LNCAP (cell line): ENCODE measurements at regions not wholly inside any gene's neighbourhood (a gene's known extent, or its start where the extent isn't known, plus 50 kb on each side); places are given as distances from the start of the nearest gene placed in this dataset.

Source experiments
- CTCF ChIP-seq: fragments of 450-650 bp; IDR thresholded peaks from 2 replicates; pipeline ENCODE4 v1.5.1; 2017; ENCODE audit warnings: mild to moderate bottlenecking

GRCh38 chr3:105103139-105103538 lies 263.6 kb upstream of the ALCAM start:
- no peak for TF ChIP-seq CTCF

- no peak for TF ChIP-seq CTCF
Measured at GRCh38 chr3:105108823-105109222, 257.9 kb upstream of the ALCAM start.

DNA sequence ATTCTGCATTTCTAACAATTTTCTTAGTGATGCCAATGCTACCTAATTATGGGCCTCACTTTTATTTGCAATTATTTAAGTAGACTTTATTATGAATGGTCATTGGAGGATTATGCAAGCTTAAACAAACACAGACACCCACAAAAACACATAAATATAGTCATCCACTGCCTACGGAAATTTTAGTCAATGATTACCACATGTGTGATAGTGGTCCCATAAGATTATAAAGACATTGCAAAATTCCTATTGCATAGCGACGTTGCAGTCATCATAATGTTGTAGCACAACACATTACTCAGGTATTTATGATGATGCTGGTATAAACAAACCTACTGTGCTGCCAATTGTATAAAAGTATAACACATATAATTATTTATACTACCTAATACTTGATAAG lies 247.8 kb upstream of the ALCAM start:
- no peak for TF ChIP-seq CTCF

DNA sequence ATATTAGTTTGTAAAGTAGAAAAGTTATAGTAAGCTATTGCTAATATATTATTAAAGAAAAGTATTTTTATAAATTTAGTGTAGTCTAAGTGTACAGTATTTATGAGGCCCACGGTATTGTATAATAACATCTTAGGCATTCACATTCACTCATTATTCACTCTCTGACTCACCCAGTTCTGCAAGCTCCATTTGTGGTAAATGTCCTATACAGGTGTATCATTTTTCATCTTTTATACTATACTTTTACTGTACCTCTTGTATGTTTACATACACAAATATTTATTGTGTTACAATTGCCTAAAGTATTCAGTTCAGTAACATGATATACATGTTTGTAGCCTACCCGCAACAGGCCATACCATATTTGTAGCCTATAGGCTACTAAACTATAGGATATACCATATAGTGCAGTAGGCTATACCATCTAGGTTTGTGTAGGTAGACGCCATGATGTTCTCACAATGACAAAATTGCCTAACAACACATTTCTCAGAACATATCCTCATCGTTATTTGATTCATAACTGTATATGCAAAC lies 246.8 kb upstream of the ALCAM start:
- TF ChIP-seq CTCF = no peak

DNA sequence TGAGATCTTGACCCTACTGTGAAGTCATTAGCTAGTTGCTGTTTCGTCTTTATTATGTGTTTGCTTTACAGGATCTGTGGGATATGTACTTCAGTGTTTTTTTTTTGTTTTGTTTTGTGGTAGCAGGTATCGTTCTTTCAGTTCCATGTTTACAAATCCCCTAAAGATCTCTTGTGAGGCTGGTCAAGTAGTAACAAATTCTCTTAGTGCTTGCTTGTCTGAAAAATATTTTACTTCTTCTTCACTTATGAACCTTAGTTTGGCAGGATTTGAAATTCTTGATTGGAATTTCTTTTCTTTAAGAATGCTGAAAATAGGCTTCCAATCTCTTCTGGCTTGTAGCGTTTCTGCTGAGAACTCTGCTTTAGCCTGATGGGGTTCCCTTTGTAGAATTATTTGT lies 235.8 kb upstream of the ALCAM start:
- no peak for TF ChIP-seq CTCF

DNA sequence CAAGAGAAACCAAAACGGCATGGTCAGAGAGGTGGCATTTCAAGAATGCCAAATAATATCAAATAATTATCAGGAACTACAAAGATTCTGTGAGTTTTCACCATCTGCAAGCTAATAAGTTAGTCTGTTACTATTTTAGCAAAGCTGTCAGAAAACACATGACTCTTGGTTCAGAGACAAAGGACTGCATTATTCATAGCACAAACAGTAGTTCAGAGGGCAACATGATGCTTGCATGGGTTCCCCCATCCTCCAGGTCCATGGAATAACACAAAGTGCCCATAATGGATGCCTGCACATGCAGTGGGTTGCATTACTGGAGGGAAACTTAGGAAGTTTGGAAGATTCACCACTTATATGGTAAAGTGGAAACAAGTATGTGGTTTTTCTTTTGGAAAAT lies 228.8 kb upstream of the ALCAM start:
- TF ChIP-seq CTCF = no peak

GRCh38 chr3:105139881-105140560 lies 226.7 kb upstream of the ALCAM start:
- no peak for TF ChIP-seq CTCF

DNA sequence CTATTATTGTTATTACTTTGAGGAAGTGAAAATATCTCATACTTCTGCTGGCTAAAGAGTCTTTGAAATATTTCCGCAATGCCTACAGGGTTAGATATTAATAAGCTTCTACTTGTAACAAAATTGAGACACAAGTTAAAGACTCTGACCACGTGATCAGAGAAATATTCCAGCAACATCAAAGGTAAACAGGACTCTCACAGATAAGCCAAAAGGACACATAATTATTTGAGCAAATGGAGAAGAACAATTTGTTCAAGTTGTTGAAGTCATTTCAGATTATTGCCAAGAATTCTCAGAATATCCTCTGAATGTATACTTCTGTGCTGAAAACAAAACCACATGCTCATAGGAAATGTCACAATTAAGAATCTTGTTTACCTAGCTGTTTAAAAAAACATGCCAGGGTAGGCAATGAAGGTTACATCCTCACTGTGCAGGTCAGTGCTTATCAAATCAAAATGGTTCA lies 225.8 kb upstream of the ALCAM start:
- TF ChIP-seq CTCF = no peak
